CD4-positive, alpha-beta memory T cell (primary cell): ENCODE measurements at regions not wholly inside any gene's neighbourhood (a gene's known extent, or its start where the extent isn't known, plus 50 kb on each side); places are given as distances from the start of the nearest gene placed in this dataset.
"Not testable (repeated sequence)": the region's sequence is repeated elsewhere in the genome, so short reads cannot be mapped to it uniquely, and the experiment has no call there.

Experiments
- CTCF ChIA-PET: fragments of 350-600 bp; sonication (Branson Sonifier 250); formaldehyde crosslinking; loops from one replicate; lab custom pipeline; 2021; ENCODE audit warnings: inconsistent platforms; ENCODE audit not compliant: partially characterized antibody; lab: Charles Lee
- POLR2A ChIA-PET: fragments of 350-600 bp; sonication (Branson Sonifier 250); formaldehyde crosslinking; loops from one replicate; lab custom pipeline; 2021; ENCODE audit not compliant: partially characterized antibody; lab: Charles Lee
- DNase-seq, 5 donors: peaks; one replicate each; pipeline versions ENCODE4 v3.0.0 to v3.0.0-alpha.2; 2020 to 2022; ENCODE audit warnings: mixed read lengths in 1 of 5
- H3K27ac ChIP-seq: one replicate; pipeline ENCODE4 v1.7.0; 2013; ENCODE audit warnings: low read depth, low read length
- H3K27me3 ChIP-seq: 2 replicates; pipeline ENCODE4 v1.7.0; 2013; ENCODE audit warnings: mild to moderate bottlenecking, low read length, moderate library complexity; ENCODE audit not compliant: insufficient read depth
- H3K36me3 ChIP-seq: 2 replicates; pipeline ENCODE4 v1.7.0; 2013; ENCODE audit warnings: mild to moderate bottlenecking, low read length, moderate library complexity; ENCODE audit not compliant: insufficient read depth
- H3K4me1 ChIP-seq: 2 replicates; pipeline ENCODE4 v1.7.0; 2013; ENCODE audit warnings: mild to moderate bottlenecking, low read length, moderate library complexity; ENCODE audit not compliant: insufficient read depth
- H3K4me3 ChIP-seq, 2 donors: one replicate each; pipeline ENCODE4 v1.7.0; 2013; ENCODE audit warnings: low read length in 2 of 2, mild to moderate bottlenecking in 1 of 2
- H3K9me3 ChIP-seq, 2 donors: one replicate each; pipeline ENCODE4 v1.7.0; 2013; ENCODE audit warnings: low read length in 2 of 2, control low read depth in 1 of 2; ENCODE audit not compliant: control insufficient read depth in 1 of 2
- H3K27ac Mint-ChIP-seq, 7 donors: one replicate each; pipeline ENCODE4 v1.8.0; 2020 to 2021; ENCODE audit warnings: mixed read lengths in 7 of 7, mild to moderate bottlenecking in 6 of 7, inconsistent platforms in 3 of 7, moderate library complexity in 3 of 7
- H3K27me3 Mint-ChIP-seq, 2 donors: one replicate each; pipeline ENCODE4 v1.8.0; 2020 to 2021; ENCODE audit warnings: mixed read lengths in 2 of 2
- H3K36me3 Mint-ChIP-seq, 2 donors: one replicate each; pipeline ENCODE4 v1.8.0; 2020 to 2021; ENCODE audit warnings: mixed read lengths in 2 of 2, inconsistent platforms in 1 of 2, mild to moderate bottlenecking in 1 of 2
- H3K4me1 Mint-ChIP-seq, 4 donors: one replicate each; pipeline ENCODE4 v1.8.0; 2020 to 2021; ENCODE audit warnings: mixed read lengths in 4 of 4, mild to moderate bottlenecking in 1 of 4
- H3K4me3 Mint-ChIP-seq, 8 donors: one replicate each; pipeline ENCODE4 v1.8.0; 2020 to 2021; ENCODE audit warnings: mixed read lengths in 8 of 8, mild to moderate bottlenecking in 7 of 8, moderate library complexity in 6 of 8, inconsistent platforms in 3 of 8
- H3K9me3 Mint-ChIP-seq, 8 donors: one replicate each; pipeline ENCODE4 v1.8.0; 2020 to 2021; ENCODE audit warnings: mixed read lengths in 8 of 8, mild to moderate bottlenecking in 5 of 8, inconsistent platforms in 3 of 8, moderate library complexity in 1 of 8
- intact Hi-C: fragments of 100-400 bp; cut with micrococcal nuclease; formaldehyde crosslinking; loops from one replicate; pipeline ENCODE4 v1.15.1; 2023

- CTCF ChIA-PET: interaction anchor here (1.1 kb wide), 1 partner anchor 52 kb away, joined by 3 read pairs; no protein-coding TSS in a partner anchor
- Histone ChIP-seq H3K4me1 (no peaks in the 10 kb centered on the region), H3K36me3 (no peaks in the 10 kb centered on the region), H3K27ac (no peak overlapping the region), H3K4me3 (no peak overlapping the region), H3K27me3 (no peaks in the 10 kb centered on the region), H3K9me3 (no peaks in the 10 kb centered on the region)
- H3K4me1 Mint-ChIP-seq: no peaks in the 10 kb centered on the region
- H3K27ac Mint-ChIP-seq: no peak overlapping the region
- POLR2A ChIA-PET: no interaction called here
- peaks cover 17 to 25% of the 10 kb centered on the region in 2 donors for H3K27me3 Mint-ChIP-seq
- no peak for DNase-seq
- intact Hi-C loops: no loop called here
- peaks cover 0 to 19% (median 10%) of the 10 kb centered on the region in 8 donors for H3K9me3 Mint-ChIP-seq
- no peak overlapping the region for H3K4me3 Mint-ChIP-seq
- peaks cover 2 to 4% of the 10 kb centered on the region in 2 donors for H3K36me3 Mint-ChIP-seq
Measured at GRCh38 chr6:839201-839600, 146.3 kb upstream of the EXOC2 start.

DNA sequence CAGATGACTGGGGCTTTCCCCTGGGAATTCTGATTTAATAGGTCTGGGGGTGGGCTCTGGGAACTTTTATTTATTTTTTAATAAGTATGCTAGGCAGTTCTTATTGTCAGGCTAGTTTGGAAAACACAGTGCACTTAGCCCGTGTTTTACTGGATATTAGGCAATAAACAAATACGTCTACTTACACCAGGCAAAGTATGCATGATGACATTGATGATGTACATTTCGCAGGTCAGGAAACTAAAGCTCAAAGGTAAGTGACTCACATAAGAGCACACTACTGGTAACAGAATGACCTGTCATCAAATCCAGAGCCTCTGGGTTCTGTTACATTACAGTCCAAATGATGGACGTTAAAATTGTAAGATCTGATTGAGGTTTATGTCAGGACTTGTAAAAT lies 144.4 kb upstream of the EXOC2 start:
- Histone ChIP-seq H3K9me3 (no peaks in the 10 kb centered on the region), H3K4me1 (no peaks in the 10 kb centered on the region), H3K36me3 (no peaks in the 10 kb centered on the region), H3K27ac (no peak overlapping the region), H3K27me3 (no peaks in the 10 kb centered on the region), H3K4me3 (no peak overlapping the region)
- intact Hi-C loops: no loop called here
- peaks cover 17 to 21% of the 10 kb centered on the region in 2 donors for H3K27me3 Mint-ChIP-seq
- H3K4me1 Mint-ChIP-seq: no peaks in the 10 kb centered on the region
- peaks cover 0 to 22% (median 11%) of the 10 kb centered on the region in 8 donors for H3K9me3 Mint-ChIP-seq
- CTCF ChIA-PET: no interaction called here
- H3K4me3 Mint-ChIP-seq: no peak overlapping the region
- no peak overlapping the region for H3K27ac Mint-ChIP-seq
- POLR2A ChIA-PET: no interaction called here
- peaks cover 2 to 4% of the 10 kb centered on the region in 2 donors for H3K36me3 Mint-ChIP-seq
- no peak for DNase-seq

GRCh38 chr6:836276-836853 lies 143.4 kb upstream of the EXOC2 start:
- Mint-ChIP-seq H3K36me3 (peaks cover 2 to 4% of the 10 kb centered on the region in 2 donors), H3K9me3 (peaks cover 0 to 20% (median 12%) of the 10 kb centered on the region in 8 donors), H3K4me1 (no peaks in the 10 kb centered on the region), H3K27ac (no peak overlapping the region), H3K27me3 (peaks cover 13 to 15% of the 10 kb centered on the region in 2 donors), H3K4me3 (no peak overlapping the region)
- Histone ChIP-seq H3K4me1 (no peaks in the 10 kb centered on the region), H3K4me3 (no peak overlapping the region), H3K27ac (no peak overlapping the region), H3K9me3 (no peaks in the 10 kb centered on the region), H3K36me3 (no peaks in the 10 kb centered on the region), H3K27me3 (no peaks in the 10 kb centered on the region)
- no peak for DNase-seq
- ChIA-PET CTCF (no interaction called here), POLR2A (no interaction called here)
- intact Hi-C loops: no loop called here

GRCh38 chr6:835476-836160 lies 142.7 kb upstream of the EXOC2 start:
- no peak for DNase-seq
- Mint-ChIP-seq H3K9me3 (peaks cover 0 to 19% (median 13%) of the 10 kb centered on the region in 8 donors), H3K27ac (no peak overlapping the region), H3K4me3 (no peak overlapping the region), H3K27me3 (peaks cover 6 to 12% of the 10 kb centered on the region in 2 donors), H3K4me1 (no peaks in the 10 kb centered on the region), H3K36me3 (peaks cover 0 to 4% of the 10 kb centered on the region in 2 donors)
- ChIA-PET POLR2A (no interaction called here), CTCF (no interaction called here)
- Histone ChIP-seq H3K4me3 (no peak overlapping the region), H3K36me3 (no peaks in the 10 kb centered on the region), H3K9me3 (no peaks in the 10 kb centered on the region), H3K27me3 (no peaks in the 10 kb centered on the region), H3K27ac (no peak overlapping the region), H3K4me1 (no peaks in the 10 kb centered on the region)
- intact Hi-C loops: no loop called here

DNA sequence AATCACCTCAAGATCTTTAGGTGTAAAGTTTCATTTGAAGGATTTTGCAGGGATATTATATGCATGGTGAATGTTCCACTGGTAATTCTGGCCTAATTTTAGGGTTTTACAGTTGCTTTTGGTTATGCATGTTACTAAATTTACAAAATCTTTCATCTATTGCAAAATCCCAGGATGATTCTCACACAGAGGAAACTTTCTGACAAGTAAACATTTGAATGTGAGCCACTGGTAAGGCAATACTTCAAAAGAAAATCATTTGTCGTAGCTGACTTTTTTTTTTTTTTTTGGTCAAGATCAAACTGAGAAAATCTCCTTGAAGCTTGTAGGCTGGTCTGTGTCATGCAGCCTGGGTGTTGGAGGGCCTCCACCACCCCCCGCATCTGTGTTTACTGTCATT lies 141.9 kb upstream of the EXOC2 start:
- H3K27me3 Mint-ChIP-seq: peaks cover 4 to 8% of the 10 kb centered on the region in 2 donors
- ChIA-PET CTCF (no interaction called here), POLR2A (no interaction called here)
- no peaks in the 10 kb centered on the region for H3K9me3 ChIP-seq
- no peaks in the 10 kb centered on the region for H3K4me1 Mint-ChIP-seq
- peaks cover 0 to 21% (median 12%) of the 10 kb centered on the region in 8 donors for H3K9me3 Mint-ChIP-seq
- intact Hi-C loops: no loop called here
- H3K27me3 ChIP-seq: no peaks in the 10 kb centered on the region
- H3K4me3 ChIP-seq: no peak overlapping the region
- H3K27ac ChIP-seq: no peak overlapping the region
- no peaks in the 10 kb centered on the region for H3K36me3 ChIP-seq
- peak overlapping the region in 1 of 7 donors; percentile 52 for H3K27ac Mint-ChIP-seq
- no peaks in the 10 kb centered on the region for H3K36me3 Mint-ChIP-seq
- no peaks in the 10 kb centered on the region for H3K4me1 ChIP-seq
- no peak for DNase-seq
- H3K4me3 Mint-ChIP-seq: no peak overlapping the region

GRCh38 chr6:834190-834589 lies 141.3 kb upstream of the EXOC2 start:
- POLR2A ChIA-PET: no interaction called here
- H3K36me3 Mint-ChIP-seq: no peaks in the 10 kb centered on the region
- Histone ChIP-seq H3K4me3 (no peak overlapping the region), H3K27ac (no peak overlapping the region), H3K27me3 (no peaks in the 10 kb centered on the region), H3K9me3 (no peaks in the 10 kb centered on the region), H3K4me1 (no peaks in the 10 kb centered on the region), H3K36me3 (no peaks in the 10 kb centered on the region)
- peak overlapping the region in 4 of 7 donors; percentile 18 to 88 (median 67) for H3K27ac Mint-ChIP-seq
- peaks cover 0 to 19% (median 10%) of the 10 kb centered on the region in 8 donors for H3K9me3 Mint-ChIP-seq
- no peak overlapping the region for H3K4me3 Mint-ChIP-seq
- CTCF ChIA-PET: no interaction called here
- intact Hi-C loops: no loop called here
- DNase-seq: no peak
- H3K27me3 Mint-ChIP-seq: peaks cover 4 to 8% of the 10 kb centered on the region in 2 donors
- H3K4me1 Mint-ChIP-seq: no peaks in the 10 kb centered on the region

DNA sequence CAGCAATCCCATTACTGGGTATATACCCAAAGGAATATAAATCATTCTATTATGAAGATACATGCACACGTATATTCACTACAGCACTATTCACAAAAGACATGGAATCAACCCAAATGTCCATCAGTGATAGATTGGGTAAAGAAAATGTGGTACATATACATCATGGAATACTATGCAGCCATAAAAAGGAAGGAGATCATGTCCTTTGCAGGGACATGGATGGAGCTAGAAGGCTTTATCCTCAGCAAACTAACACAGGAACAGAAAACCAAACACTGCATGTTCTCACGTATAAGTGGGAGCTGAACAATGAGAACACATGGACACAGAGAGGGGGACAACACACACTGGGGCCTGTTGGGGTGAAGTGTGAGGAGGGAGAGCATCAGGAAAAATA lies 139.9 kb upstream of the EXOC2 start:
- H3K27me3 ChIP-seq, H3K4me1 Mint-ChIP-seq, POLR2A ChIA-PET, H3K4me3 ChIP-seq, H3K36me3 ChIP-seq, H3K27ac ChIP-seq, intact Hi-C loops, DNase-seq, H3K27ac Mint-ChIP-seq, H3K4me1 ChIP-seq, H3K9me3 ChIP-seq, H3K4me3 Mint-ChIP-seq, H3K27me3 Mint-ChIP-seq, H3K36me3 Mint-ChIP-seq, CTCF ChIA-PET: not testable (repeated sequence)
- peaks cover 0 to 22% (median 11%) of the 10 kb centered on the region in 8 donors for H3K9me3 Mint-ChIP-seq
